Heart left ventricle (tissue), 16 donors: ENCODE measurements at regions not wholly inside any gene's neighbourhood (a gene's known extent, or its start where the extent isn't known, plus 50 kb on each side); places are given as distances from the start of the nearest gene placed in this dataset.

Experiments used
- ATAC-seq, 4 donors: fragments of 200-7000 bp; cut with Tn5 transposase; one replicate each; pipeline ENCODE4 v1.9.1; 2020 to 2022; ENCODE audit warnings: moderate library complexity in 4 of 4, mild to moderate bottlenecking in 3 of 4, moderate number of reproducible peaks in 1 of 4
- DNase-seq, 5 donors: peaks; one replicate each; pipeline ENCODE4 v3.0.0-alpha.2; 2020
- H3K27ac ChIP-seq, 12 donors: fragments of 200-600 bp; sonication (generic) in 4 of 12; one replicate each; pipeline versions ENCODE4 v1.5.0 to v1.8.0; 2016 to 2022; ENCODE audit warnings: mild to moderate bottlenecking in 2 of 12
- H3K27me3 ChIP-seq, 9 donors: fragments of 200-600 bp; sonication (generic) in 2 of 9; one replicate each; pipeline versions ENCODE4 v1.5.1 to v1.8.0; 2016 to 2022; ENCODE audit warnings: mild to moderate bottlenecking in 3 of 9
- H3K36me3 ChIP-seq, 9 donors: fragments of 200-600 bp; sonication (generic) in 2 of 9; one replicate each; pipeline versions ENCODE4 v1.5.0 to v1.8.0; 2018 to 2022; ENCODE audit warnings: mild to moderate bottlenecking in 2 of 9
- H3K4me1 ChIP-seq, 12 donors: fragments of 200-600 bp; sonication (generic) in 4 of 12; one replicate each; pipeline versions ENCODE4 v1.5.0 to v1.8.0; 2016 to 2022; ENCODE audit warnings: mild to moderate bottlenecking in 3 of 12
- H3K4me3 ChIP-seq, 12 donors: fragments of 200-600 bp; sonication (generic) in 4 of 12; one replicate each; pipeline versions ENCODE4 v1.5.0 to v1.8.0; 2017 to 2022; ENCODE audit warnings: mild to moderate bottlenecking in 9 of 12, moderate library complexity in 4 of 12
- H3K9me3 ChIP-seq, 12 donors: fragments of 200-600 bp; sonication (generic) in 4 of 12; one replicate each; pipeline versions ENCODE4 v1.5.0 to v1.8.0; 2016 to 2022; ENCODE audit warnings: mild to moderate bottlenecking in 1 of 12
- POLR2A ChIP-seq, 2 donors: fragments of 450-650 bp; IDR thresholded peaks; one replicate each; pipeline ENCODE4 v1.6.1; 2017; ENCODE audit warnings: antibody characterized with exemption in 2 of 2, mild to moderate bottlenecking in 2 of 2, moderate library complexity in 2 of 2
- WGBS, 4 donors: extraction: QIAGEN DNeasy Blood & Tissue Kit in 2 of 4; methylation state at CpG; one replicate each; pipeline versions ENCODE4 v1.1.5 to v1.1.7; 2013 to 2018; 5-methylcytosine and 5-hydroxymethylcytosine counted together
- intact Hi-C, 10 donors: fragments of 100-400 bp; cut with DNase I; formaldehyde crosslinking; loops; one replicate each; pipeline versions ENCODE4 v1.11.1 to v1.14.2; 2022
- TF ChIP-seq, protein P1 (sequence below), 12 donors: fragments of 200-600 bp; sonication (generic) in 4 of 12; IDR thresholded peaks; one replicate each; pipeline versions ENCODE4 v1.5.0 to v1.8.0; 2018 to 2022; ENCODE audit warnings: antibody characterized with exemption in 12 of 12, mild to moderate bottlenecking in 5 of 12
- donor health status: ischemic (EF 13 %, LVEDD 7.1; RV severe dilation, severe dysfunction).
- donor health status: healthy with polysubstance abuse.
- donor health status: DM: no; HTN: yes; CAD: no.
- donor health status: DM: no; HTN: no; CAD: no.
- donor health status: ischemic (EF 25% LVEDD 6.9; RV normal size, moderate dysfunction).
- donor health status: ischemic (EF 25% LVEDD 5.7; RV mildly dilated, moderate dysfunction).
- donor health status: healthy.
- donor health status: DM: yes; HTN: yes; CAD: no.
- donor health status: ischemic (EF 35%, LVEDD 5.7; RV mildly dilated, moderate dysfunction).
- donor health status: nonischemic (EF 11% LVEDD 7.7; RV severe dilation, severe dysfunction).
- donor health status: DM: yes; HTN: yes; CAD: no.
- donor health status: PGD.
- donor health status: ischemic (EF 29% LVEDD 5.4; RV normal size, mild dysfunction).
- donor health status: nonischemic (EF 23%, LVEDD 6.1; RV moderate dilation, normal function).

DNA sequence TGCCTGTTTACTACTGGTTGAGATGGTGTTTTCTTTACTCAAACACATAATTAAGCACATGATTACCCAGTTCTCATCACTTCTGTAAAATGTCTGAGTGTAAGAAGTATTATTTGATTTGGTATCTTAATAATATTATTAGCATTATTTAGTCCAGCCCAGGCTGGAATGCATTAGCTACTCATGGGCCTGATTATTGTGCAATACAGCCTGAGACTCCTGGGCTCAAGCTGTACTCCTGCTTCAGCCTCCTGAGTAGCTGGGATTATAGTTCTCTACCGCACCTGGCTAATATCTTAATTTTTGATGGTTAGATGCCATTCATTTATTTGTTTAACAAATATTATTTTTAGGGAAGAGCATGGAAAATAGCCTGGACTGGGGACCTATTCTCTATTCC is 197.6 kb upstream of the MC4R start:
- TF ChIP-seq, protein P1, sequence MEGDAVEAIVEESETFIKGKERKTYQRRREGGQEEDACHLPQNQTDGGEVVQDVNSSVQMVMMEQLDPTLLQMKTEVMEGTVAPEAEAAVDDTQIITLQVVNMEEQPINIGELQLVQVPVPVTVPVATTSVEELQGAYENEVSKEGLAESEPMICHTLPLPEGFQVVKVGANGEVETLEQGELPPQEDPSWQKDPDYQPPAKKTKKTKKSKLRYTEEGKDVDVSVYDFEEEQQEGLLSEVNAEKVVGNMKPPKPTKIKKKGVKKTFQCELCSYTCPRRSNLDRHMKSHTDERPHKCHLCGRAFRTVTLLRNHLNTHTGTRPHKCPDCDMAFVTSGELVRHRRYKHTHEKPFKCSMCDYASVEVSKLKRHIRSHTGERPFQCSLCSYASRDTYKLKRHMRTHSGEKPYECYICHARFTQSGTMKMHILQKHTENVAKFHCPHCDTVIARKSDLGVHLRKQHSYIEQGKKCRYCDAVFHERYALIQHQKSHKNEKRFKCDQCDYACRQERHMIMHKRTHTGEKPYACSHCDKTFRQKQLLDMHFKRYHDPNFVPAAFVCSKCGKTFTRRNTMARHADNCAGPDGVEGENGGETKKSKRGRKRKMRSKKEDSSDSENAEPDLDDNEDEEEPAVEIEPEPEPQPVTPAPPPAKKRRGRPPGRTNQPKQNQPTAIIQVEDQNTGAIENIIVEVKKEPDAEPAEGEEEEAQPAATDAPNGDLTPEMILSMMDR (IDR thresholded peaks at IDR 0.05) = no peak
- TF ChIP-seq POLR2A (IDR thresholded peaks at IDR 0.05) = no peak

GRCh38 chr18:60577457-60577856 is 204.9 kb upstream of the MC4R start:
- intact Hi-C loops = no loop called here
- H3K4me3 ChIP-seq = no peak overlapping the region
- TF ChIP-seq, protein P1 (IDR thresholded peaks at IDR 0.05) = no peak
- no peak for TF ChIP-seq POLR2A (IDR thresholded peaks at IDR 0.05)
- no peak for ATAC-seq
- no peaks in the 10 kb centered on the region for H3K4me1 ChIP-seq
- no peak overlapping the region for H3K27ac ChIP-seq
- whole genome bisulfite sequencing, 4 donors = 83 to 97% (median 87%) methylated on average over 1 of the region's 1 CpG
- no peaks in the 10 kb centered on the region for H3K36me3 ChIP-seq
- no peaks in the 10 kb centered on the region for H3K9me3 ChIP-seq
- DNase-seq = no peak
- H3K27me3 ChIP-seq = no peaks in the 10 kb centered on the region

More for the DNA sequence above, 197.6 kb upstream of the MC4R start:
- intact Hi-C loops = no loop called here
- no peaks in the 10 kb centered on the region for H3K9me3 ChIP-seq
- no peak overlapping the region for H3K4me3 ChIP-seq
- DNase-seq (no peak), ATAC-seq (no peak)
- H3K27ac ChIP-seq = no peak overlapping the region
- WGBS, 4 donors = 90 to 96% (median 92%) methylated on average over 1 of the region's 1 CpG
- H3K4me1 ChIP-seq = no peaks in the 10 kb centered on the region
- no peaks in the 10 kb centered on the region for H3K36me3 ChIP-seq
- H3K27me3 ChIP-seq = no peaks in the 10 kb centered on the region

DNA sequence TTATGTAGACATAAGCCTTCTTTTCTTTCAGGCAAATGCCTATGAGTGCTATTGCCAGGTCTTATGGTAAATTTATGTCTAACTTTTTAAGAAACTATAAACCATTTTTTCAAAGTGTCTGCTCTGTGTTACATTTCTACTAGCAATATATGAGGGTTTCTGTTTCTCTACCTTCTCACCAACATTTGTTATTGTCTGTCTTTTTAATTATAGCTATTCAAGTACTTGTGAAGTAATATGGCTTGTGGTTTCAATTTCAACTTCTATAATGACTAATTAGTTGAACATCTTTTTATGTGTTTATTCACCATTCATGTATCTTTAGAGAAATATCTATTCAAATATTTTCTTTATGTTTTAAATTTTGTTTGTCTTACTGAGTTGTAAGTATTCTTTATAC is 213.1 kb upstream of the MC4R start:
- H3K36me3 ChIP-seq = no peaks in the 10 kb centered on the region
- ATAC-seq = no peak
- no peak overlapping the region for H3K4me3 ChIP-seq
- H3K9me3 ChIP-seq = no peaks in the 10 kb centered on the region
- H3K27ac ChIP-seq = no peak overlapping the region
- intact Hi-C loops = no loop called here
- no peaks in the 10 kb centered on the region for H3K4me1 ChIP-seq
- no peak for DNase-seq
- H3K27me3 ChIP-seq = no peaks in the 10 kb centered on the region
- TF ChIP-seq POLR2A (IDR thresholded peaks at IDR 0.05) = no peak
- TF ChIP-seq, protein P1 (IDR thresholded peaks at IDR 0.05) = no peak

DNA sequence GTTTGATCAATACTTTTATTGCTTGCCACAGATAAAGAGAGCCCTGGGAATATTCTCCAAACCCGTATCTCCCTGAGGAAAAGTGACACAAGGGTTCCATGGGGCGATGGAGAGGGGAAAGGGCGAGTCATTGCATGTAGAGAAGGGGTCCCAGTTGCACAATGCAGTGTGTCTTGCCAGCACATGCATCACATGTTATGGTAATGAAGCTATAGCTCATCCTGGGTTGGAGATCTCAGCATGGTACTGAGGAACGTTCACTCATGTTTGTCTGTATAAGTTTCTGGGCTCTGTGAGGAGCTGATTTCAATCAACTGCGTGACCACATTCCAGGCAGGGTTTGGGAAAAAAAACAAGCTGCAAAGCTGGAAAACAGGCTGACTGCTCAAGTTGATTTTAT is 220.7 kb upstream of the MC4R start:
- no peak for ATAC-seq
- Histone ChIP-seq H3K27me3 (no peaks in the 10 kb centered on the region), H3K36me3 (no peaks in the 10 kb centered on the region), H3K4me3 (no peak overlapping the region), H3K27ac (no peak overlapping the region), H3K9me3 (no peaks in the 10 kb centered on the region), H3K4me1 (no peaks in the 10 kb centered on the region)
- WGBS, 4 donors = 53 to 60% (median 58%) methylated on average over 5 of the region's 5 CpGs
- intact Hi-C loops = no loop called here
- DNase-seq = no peak
- no peak for TF ChIP-seq POLR2A (IDR thresholded peaks at IDR 0.05)
- TF ChIP-seq, protein P1 (IDR thresholded peaks at IDR 0.05) = no peak
